Pancreas (tissue), 10 donors: ENCODE measurements at regions not wholly inside any gene's neighbourhood (a gene's known extent, or its start where the extent isn't known, plus 50 kb on each side); places are given as distances from the start of the nearest gene placed in this dataset.

Source experiments
- ATAC-seq, 4 donors: fragments of 200-7000 bp; cut with Tn5 transposase; one replicate each; pipeline versions ENCODE4 v1.8.0 to v1.9.1; 2020; ENCODE audit warnings: mild to moderate bottlenecking in 4 of 4, moderate library complexity in 4 of 4
- DNase-seq, 6 donors: peaks; one replicate each; pipeline ENCODE4 v3.0.0-alpha.2; 2020
- FAIRE-seq: peaks from 2 replicates; lab custom pipeline; 2012; peaks lifted over from hg19 to GRCh38; lab: Jason Lieb, UNC
- H3K27ac ChIP-seq, 4 donors: fragments of 200-600 bp; sonication (generic); 1 replicate in 3 of 4; 2 replicates in 1 of 4; pipeline versions ENCODE4 v1.5.0 to v1.8.0; 2020
- H3K27me3 ChIP-seq, 4 donors: fragments of 200-600 bp; one replicate each; pipeline ENCODE4 v1.8.0; 2021
- H3K36me3 ChIP-seq, 3 donors: fragments of 200-600 bp; sonication (generic) in 1 of 3; one replicate each; pipeline versions ENCODE4 v1.5.0 to v1.8.0; 2020 to 2021
- H3K4me1 ChIP-seq, 3 donors: fragments of 200-600 bp; one replicate each; pipeline ENCODE4 v1.8.0; 2021
- H3K4me3 ChIP-seq, 4 donors: fragments of 200-600 bp; sonication (generic) in 2 of 4; one replicate each; pipeline versions ENCODE4 v1.5.0 to v1.8.0; 2020 to 2021
- H3K9me3 ChIP-seq, 4 donors: fragments of 200-600 bp; one replicate each; pipeline ENCODE4 v1.8.0; 2021
- WGBS, 2 donors: extraction: QIAGEN DNeasy Blood & Tissue Kit; methylation state at CpG; one replicate each; pipeline ENCODE4 v1.1.7; 2013; 5-methylcytosine and 5-hydroxymethylcytosine counted together
- intact Hi-C, 3 donors: fragments of 100-400 bp; cut with DNase I; formaldehyde crosslinking; loops; one replicate each; pipeline versions ENCODE4 v1.11.1 to v1.14.2; 2022
- TF ChIP-seq, protein P1 (sequence below), 4 donors: fragments of 200-600 bp; sonication (generic) in 3 of 4; IDR thresholded peaks; one replicate each; pipeline versions ENCODE4 v1.5.0 to v1.8.0; 2021; ENCODE audit warnings: antibody characterized with exemption in 4 of 4
- donor health status: healthy with polysubstance abuse.
- donor health status: DM: no; HTN: no; CAD: no; lungs with moderate emphysema.
- donor health status: DM: no; HTN: no; CAD: no.
- donor health status: control.
- donor health status: control.
- donor health status: Bipolar disorder and iron deficiency.
- donor health status: DM: yes; HTN: yes; CAD: no.
- donor health status: DM: no; HTN: no; CAD: no.
- donor health status: DM: no; HTN: no; CAD: no.
- donor health status: DM: yes; HTN: yes; CAD: no.

DNA sequence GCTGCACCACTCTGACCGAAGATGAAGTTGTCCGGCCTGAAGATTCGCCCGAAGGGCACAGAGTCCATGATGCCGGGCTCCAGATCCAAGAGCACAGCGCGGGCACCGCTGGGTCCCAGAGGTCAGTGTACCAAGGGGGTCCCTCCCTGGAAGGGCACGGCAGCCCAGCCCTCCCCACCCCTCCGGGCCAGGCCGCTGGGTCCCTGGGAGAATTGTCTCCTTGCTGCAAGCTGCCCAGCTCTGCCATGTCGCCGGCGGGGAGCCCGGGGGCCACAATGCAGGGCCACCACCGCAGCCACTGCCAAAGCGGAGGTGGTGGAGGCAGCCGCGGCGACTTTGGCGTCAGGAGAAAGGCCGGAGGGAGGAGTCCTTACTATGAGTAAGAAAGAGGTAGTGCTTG is 189.5 kb upstream of the CYRIA start:
- TF ChIP-seq, protein P1, sequence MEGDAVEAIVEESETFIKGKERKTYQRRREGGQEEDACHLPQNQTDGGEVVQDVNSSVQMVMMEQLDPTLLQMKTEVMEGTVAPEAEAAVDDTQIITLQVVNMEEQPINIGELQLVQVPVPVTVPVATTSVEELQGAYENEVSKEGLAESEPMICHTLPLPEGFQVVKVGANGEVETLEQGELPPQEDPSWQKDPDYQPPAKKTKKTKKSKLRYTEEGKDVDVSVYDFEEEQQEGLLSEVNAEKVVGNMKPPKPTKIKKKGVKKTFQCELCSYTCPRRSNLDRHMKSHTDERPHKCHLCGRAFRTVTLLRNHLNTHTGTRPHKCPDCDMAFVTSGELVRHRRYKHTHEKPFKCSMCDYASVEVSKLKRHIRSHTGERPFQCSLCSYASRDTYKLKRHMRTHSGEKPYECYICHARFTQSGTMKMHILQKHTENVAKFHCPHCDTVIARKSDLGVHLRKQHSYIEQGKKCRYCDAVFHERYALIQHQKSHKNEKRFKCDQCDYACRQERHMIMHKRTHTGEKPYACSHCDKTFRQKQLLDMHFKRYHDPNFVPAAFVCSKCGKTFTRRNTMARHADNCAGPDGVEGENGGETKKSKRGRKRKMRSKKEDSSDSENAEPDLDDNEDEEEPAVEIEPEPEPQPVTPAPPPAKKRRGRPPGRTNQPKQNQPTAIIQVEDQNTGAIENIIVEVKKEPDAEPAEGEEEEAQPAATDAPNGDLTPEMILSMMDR (IDR thresholded peaks at IDR 0.05): no peak
- WGBS, 2 donors: 85 to 87% methylated on average over 22 of the region's 22 CpGs
- Histone ChIP-seq H3K9me3 (no peaks in the 10 kb centered on the region), H3K4me3 (no peak overlapping the region), H3K4me1 (no peaks in the 10 kb centered on the region), H3K36me3 (no peaks in the 10 kb centered on the region), H3K27ac (no peak overlapping the region), H3K27me3 (no peaks in the 10 kb centered on the region)
- intact Hi-C loops: no loop called here
- peak in 2 of 6 donors; percentile 49 to 55 for DNase-seq
- no peak for ATAC-seq
- no peak for FAIRE-seq

DNA sequence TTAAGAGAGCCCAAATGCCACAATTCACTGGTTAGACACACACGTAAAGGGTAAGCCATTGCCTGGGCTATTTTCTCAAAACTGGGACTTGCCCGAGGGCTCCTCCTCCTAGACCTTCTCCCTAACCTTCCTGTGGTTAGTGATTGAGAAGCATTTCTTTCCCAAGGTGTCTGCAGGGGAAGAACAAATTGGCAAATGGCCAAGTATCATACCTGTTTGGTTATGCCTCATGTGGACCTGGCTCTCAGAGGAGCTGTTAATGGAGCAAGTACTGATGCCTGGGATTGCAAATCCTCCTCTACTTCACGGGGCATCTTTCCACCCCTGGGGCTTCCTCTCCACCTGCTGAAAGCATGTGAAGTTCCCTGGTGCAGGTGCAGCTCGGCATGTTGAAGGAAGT is 187.5 kb upstream of the CYRIA start:
- no peak overlapping the region for H3K27ac ChIP-seq
- intact Hi-C loops: no loop called here
- H3K4me3 ChIP-seq: no peak overlapping the region
- DNase-seq (no peak), ATAC-seq (no peak), FAIRE-seq (no peak)
- WGBS, 2 donors: 63 to 67% methylated on average over 4 of the region's 4 CpGs
- no peaks in the 10 kb centered on the region for H3K36me3 ChIP-seq
- H3K27me3 ChIP-seq: no peaks in the 10 kb centered on the region
- no peaks in the 10 kb centered on the region for H3K9me3 ChIP-seq
- no peaks in the 10 kb centered on the region for H3K4me1 ChIP-seq
- TF ChIP-seq, protein P1 (IDR thresholded peaks at IDR 0.05): no peak

DNA sequence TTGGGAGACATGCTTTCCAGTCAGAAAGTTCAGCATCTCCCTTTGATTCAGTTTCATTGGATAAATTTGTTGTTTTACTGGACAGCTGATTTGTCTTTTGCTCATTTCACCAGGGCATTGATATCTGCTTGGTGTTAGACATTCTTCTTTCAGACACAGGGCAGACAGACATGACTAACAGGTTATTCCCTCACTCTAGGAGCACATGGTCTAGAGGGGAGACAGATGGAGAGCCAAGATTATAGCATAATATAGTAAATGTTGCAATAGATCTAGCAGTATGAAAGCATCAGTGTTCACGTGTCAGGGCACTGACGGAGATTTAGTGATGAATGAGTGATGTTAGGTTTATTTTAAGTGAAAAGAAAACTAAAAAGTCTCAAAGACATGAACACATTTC is 187.0 kb upstream of the CYRIA start:
- no peak for ATAC-seq
- no peaks in the 10 kb centered on the region for H3K9me3 ChIP-seq
- H3K4me1 ChIP-seq: no peaks in the 10 kb centered on the region
- H3K36me3 ChIP-seq: no peaks in the 10 kb centered on the region
- no peak for DNase-seq
- WGBS, 2 donors: 92 to 99% methylated on average over 2 of the region's 2 CpGs
- intact Hi-C loops: no loop called here
- no peaks in the 10 kb centered on the region for H3K27me3 ChIP-seq
- H3K27ac ChIP-seq: no peak overlapping the region
- H3K4me3 ChIP-seq: no peak overlapping the region
- no peak for FAIRE-seq
- TF ChIP-seq, protein P1 (IDR thresholded peaks at IDR 0.05): no peak

DNA sequence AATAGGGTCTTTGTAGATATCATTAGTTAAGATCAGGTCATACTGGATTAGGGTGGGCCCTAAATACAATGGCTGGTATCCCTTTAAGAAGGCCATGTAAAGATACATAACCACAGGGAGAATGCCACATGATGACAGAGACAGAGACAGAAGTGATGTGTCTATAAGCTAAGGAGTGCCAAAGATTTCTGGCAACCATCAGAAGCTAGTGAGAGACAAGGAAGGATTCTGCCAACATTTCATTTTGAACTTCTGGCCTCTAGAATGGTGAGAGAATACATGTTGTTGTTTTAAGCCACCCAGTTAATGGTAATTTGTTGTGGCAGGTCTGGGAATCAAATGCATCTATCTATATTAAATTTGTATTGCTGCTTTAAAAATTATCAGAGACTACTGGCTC is 185.5 kb upstream of the CYRIA start:
- FAIRE-seq: no peak
- TF ChIP-seq, protein P1 (IDR thresholded peaks at IDR 0.05): no peak

DNA sequence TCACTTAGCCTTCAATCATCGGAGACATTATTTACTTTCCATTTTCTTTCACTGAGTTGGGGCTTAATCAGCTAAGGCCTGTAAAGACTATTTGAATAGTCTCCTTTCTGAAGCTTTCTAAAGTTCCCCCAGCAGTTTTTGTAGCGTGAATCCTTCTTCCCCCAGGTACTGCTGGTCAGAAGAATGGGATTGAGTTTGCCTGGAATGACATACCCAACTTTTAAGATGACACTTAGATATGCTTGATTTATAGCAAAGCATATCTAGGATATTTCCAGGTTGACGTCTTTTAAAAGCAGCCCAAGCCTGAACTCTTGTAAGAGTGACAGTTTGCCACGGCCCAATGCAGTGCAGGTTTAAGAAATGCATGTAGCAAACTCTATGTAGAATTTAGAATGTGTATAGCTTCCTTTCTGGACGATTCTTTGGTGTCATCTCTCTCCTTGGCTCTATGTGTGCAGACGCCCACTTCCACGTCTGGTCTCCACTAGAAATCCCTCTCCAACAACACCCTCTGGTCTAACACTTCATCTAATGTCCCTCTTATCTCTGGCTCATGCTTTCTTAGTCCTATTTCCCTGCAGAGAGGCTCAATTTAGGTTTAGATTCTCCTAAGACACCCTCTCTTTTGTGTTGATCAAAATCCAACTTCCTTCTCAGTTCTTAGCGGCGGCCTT is 175.0 kb upstream of the CYRIA start:
- Histone ChIP-seq H3K36me3 (no peaks in the 10 kb centered on the region), H3K27ac (no peak overlapping the region), H3K27me3 (no peaks in the 10 kb centered on the region), H3K4me3 (no peak overlapping the region), H3K4me1 (no peaks in the 10 kb centered on the region), H3K9me3 (no peaks in the 10 kb centered on the region)
- no peak for ATAC-seq
- DNase-seq: no peak
- TF ChIP-seq, protein P1 (IDR thresholded peaks at IDR 0.05): no peak
- intact Hi-C loops: no loop called here
- WGBS, 2 donors: 47 to 61% methylated on average over 9 of the region's 9 CpGs
- FAIRE-seq: no peak

More for the DNA sequence above, 185.5 kb upstream of the CYRIA start:
- Histone ChIP-seq H3K9me3 (no peaks in the 10 kb centered on the region), H3K36me3 (no peaks in the 10 kb centered on the region), H3K27ac (no peak overlapping the region), H3K27me3 (no peaks in the 10 kb centered on the region), H3K4me1 (no peaks in the 10 kb centered on the region), H3K4me3 (no peak overlapping the region)
- intact Hi-C loops: no loop called here
- ATAC-seq: no peak
- no peak for DNase-seq
